Sigmoid colon (tissue), 6 donors: ENCODE measurements at regions not wholly inside any gene's neighbourhood (a gene's known extent, or its start where the extent isn't known, plus 50 kb on each side); places are given as distances from the start of the nearest gene placed in this dataset.

Experiments
- DNase-seq: peaks from one replicate; pipeline ENCODE4 v3.0.0-alpha.2; 2019
- H3K27ac ChIP-seq, 4 donors: fragments of 200-600 bp; sonication (generic); one replicate each; pipeline ENCODE4 v1.5.1; 2016 to 2019; ENCODE audit warnings: mild to moderate bottlenecking in 1 of 4
- H3K27me3 ChIP-seq, 3 donors: fragments of 200-600 bp; sonication (generic); one replicate each; pipeline ENCODE4 v1.5.1; 2019; ENCODE audit warnings: mild to moderate bottlenecking in 1 of 3
- H3K36me3 ChIP-seq, 4 donors: fragments of 200-600 bp; sonication (generic); one replicate each; pipeline ENCODE4 v1.5.1; 2016 to 2019
- H3K4me1 ChIP-seq, 4 donors: fragments of 200-600 bp; sonication (generic); one replicate each; pipeline ENCODE4 v1.5.1; 2017 to 2019
- H3K4me3 ChIP-seq, 4 donors: fragments of 200-600 bp; sonication (generic); one replicate each; pipeline ENCODE4 v1.5.1; 2017 to 2019; ENCODE audit warnings: mild to moderate bottlenecking in 2 of 4, moderate library complexity in 1 of 4
- H3K9me3 ChIP-seq, 4 donors: fragments of 200-600 bp in 3 of 4; sonication (generic) in 3 of 4; one replicate each; pipeline versions ENCODE4 v1.5.1 to v1.6.1; 2013 to 2019
- EP300 ChIP-seq, 4 donors: sonication (generic); formaldehyde crosslinking; IDR thresholded peaks; one replicate each; pipeline ENCODE4 v1.6.1; 2017; ENCODE audit warnings: antibody characterized with exemption in 4 of 4
- POLR2A ChIP-seq, 2 donors: fragments of 450-650 bp; IDR thresholded peaks; one replicate each; pipeline ENCODE4 v1.6.1; 2016; ENCODE audit warnings: antibody characterized with exemption in 2 of 2, mild to moderate bottlenecking in 2 of 2, moderate library complexity in 2 of 2
- POLR2AphosphoS5 ChIP-seq, 4 donors: sonication (generic); formaldehyde crosslinking; IDR thresholded peaks; one replicate each; pipeline ENCODE4 v1.6.1; 2017; ENCODE audit warnings: antibody characterized with exemption in 4 of 4
- WGBS, 2 donors: extraction: QIAGEN DNeasy Blood & Tissue Kit; methylation state at CpG; one replicate each; pipeline ENCODE4 v1.1.7; 2013; 5-methylcytosine and 5-hydroxymethylcytosine counted together
- intact Hi-C: fragments of 100-400 bp; cut with DNase I; formaldehyde crosslinking; loops from one replicate; pipeline ENCODE4 v1.15.1; 2023
- TF ChIP-seq, protein P1 (sequence below), 4 experiments: fragments of 450-650 bp in 3 of 4; fragments of 200-600 bp in 1 of 4; IDR thresholded peaks; one replicate each; pipeline ENCODE4 v1.5.1; 2016 to 2019; ENCODE audit warnings: antibody characterized with exemption in 4 of 4, mild to moderate bottlenecking in 3 of 4, moderate library complexity in 2 of 4
- donor health status: healthy with polysubstance abuse.
- donor health status: healthy.

DNA sequence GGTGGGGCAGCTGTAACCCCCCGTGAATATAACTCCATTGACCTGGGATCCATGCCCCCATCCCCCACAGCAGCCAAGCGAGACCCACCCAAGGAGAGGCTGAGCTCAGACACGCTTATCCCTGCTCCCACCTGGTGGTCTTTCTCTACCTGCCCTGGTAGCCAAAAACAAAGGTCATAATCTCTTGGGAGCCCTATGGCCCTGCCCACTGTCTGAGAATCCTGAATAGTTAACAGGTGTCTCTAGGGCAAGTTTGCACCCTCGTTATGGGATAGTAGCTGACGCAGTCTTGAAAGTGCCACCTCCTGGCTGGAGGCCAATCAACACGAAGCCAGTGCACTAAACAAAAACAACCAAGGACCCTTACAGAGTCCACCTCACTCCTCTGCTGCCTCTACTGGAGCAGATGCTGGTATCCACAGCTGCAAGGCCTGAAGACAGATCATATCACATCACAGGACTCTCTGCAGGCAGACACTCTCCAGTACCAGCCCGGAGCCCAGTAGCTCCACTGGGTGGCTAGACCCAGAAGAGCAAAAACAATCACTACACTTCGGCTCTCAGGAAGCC, 134.3 kb upstream of the C1orf174 start:
- TF ChIP-seq POLR2AphosphoS5 (IDR thresholded peaks at IDR 0.05), result no peak
- TF ChIP-seq POLR2A (IDR thresholded peaks at IDR 0.05), result no peak
- TF ChIP-seq EP300 (IDR thresholded peaks at IDR 0.05), result no peak
- TF ChIP-seq, protein P1, sequence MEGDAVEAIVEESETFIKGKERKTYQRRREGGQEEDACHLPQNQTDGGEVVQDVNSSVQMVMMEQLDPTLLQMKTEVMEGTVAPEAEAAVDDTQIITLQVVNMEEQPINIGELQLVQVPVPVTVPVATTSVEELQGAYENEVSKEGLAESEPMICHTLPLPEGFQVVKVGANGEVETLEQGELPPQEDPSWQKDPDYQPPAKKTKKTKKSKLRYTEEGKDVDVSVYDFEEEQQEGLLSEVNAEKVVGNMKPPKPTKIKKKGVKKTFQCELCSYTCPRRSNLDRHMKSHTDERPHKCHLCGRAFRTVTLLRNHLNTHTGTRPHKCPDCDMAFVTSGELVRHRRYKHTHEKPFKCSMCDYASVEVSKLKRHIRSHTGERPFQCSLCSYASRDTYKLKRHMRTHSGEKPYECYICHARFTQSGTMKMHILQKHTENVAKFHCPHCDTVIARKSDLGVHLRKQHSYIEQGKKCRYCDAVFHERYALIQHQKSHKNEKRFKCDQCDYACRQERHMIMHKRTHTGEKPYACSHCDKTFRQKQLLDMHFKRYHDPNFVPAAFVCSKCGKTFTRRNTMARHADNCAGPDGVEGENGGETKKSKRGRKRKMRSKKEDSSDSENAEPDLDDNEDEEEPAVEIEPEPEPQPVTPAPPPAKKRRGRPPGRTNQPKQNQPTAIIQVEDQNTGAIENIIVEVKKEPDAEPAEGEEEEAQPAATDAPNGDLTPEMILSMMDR (IDR thresholded peaks at IDR 0.05), result no peak
- H3K36me3 ChIP-seq, result no peaks in the 10 kb centered on the region
- DNase-seq, result no peak
- no peaks in the 10 kb centered on the region for H3K4me1 ChIP-seq
- intact Hi-C loops, result no loop called here
- H3K9me3 ChIP-seq, result no peaks in the 10 kb centered on the region
- H3K27me3 ChIP-seq, result peaks cover 0 to 23% (median 15%) of the 10 kb centered on the region in 3 donors
- no peak overlapping the region for H3K4me3 ChIP-seq
- WGBS, 2 donors, result 50 to 67% methylated on average over 8 of the region's 8 CpGs
- no peak overlapping the region for H3K27ac ChIP-seq

- 17 to 36% methylated on average over 5 of the region's 5 CpGs for WGBS, 2 donors
- TF ChIP-seq, protein P1 (IDR thresholded peaks at IDR 0.05), result no peak
- Histone ChIP-seq H3K27ac (no peak overlapping the region), H3K4me3 (no peak overlapping the region), H3K36me3 (no peaks in the 10 kb centered on the region), H3K9me3 (no peaks in the 10 kb centered on the region), H3K27me3 (peaks cover 0 to 23% (median 4%) of the 10 kb centered on the region in 3 donors), H3K4me1 (no peaks in the 10 kb centered on the region)
- DNase-seq, result no peak
- intact Hi-C loops, result no loop called here
These were observed 144.9 kb upstream of the C1orf174 start for GRCh38 chr1:4044967-4045366.

- 22 to 63% methylated on average over 5 of the region's 5 CpGs for WGBS, 2 donors
- DNase-seq, result no peak
These were observed 145.4 kb upstream of the C1orf174 start for GRCh38 chr1:4045397-4046010.

DNA sequence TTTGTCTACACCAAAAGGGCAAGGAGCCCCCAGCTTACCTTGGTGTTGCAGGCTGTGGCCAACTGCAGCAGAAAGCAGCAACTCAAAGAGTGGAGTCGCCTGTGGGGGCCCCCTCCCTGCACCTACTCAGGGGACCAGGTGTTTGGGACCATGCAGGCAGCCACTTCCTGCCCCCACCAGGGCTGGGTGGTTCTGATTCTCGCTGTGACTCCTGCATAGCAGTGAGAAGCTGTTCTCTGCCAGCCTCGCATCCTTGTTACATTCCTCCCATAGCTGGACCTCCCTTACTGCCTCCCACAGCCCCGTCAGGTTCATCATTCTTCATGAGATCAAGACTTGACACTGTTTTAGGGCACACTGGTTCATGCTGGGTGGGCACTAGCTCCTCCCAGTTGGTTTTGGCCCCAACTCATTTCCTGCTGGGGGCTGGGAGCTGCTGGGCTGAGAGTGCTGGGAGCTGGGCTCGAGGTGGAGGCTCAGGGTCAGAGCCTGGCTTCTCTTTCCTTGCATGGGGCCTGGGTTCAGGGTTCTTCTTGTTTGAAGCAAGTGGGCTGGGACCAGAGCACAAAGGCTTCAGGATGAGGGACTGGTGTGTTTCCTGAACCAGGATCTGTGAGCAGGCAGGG, 146.9 kb upstream of the C1orf174 start:
- Histone ChIP-seq H3K27ac (no peak overlapping the region), H3K36me3 (no peaks in the 10 kb centered on the region), H3K4me1 (no peaks in the 10 kb centered on the region), H3K4me3 (no peak overlapping the region), H3K9me3 (no peaks in the 10 kb centered on the region), H3K27me3 (peaks cover 0 to 23% (median 4%) of the 10 kb centered on the region in 3 donors)
- no peak for DNase-seq
- TF ChIP-seq POLR2A (IDR thresholded peaks at IDR 0.05) (no peak), EP300 (IDR thresholded peaks at IDR 0.05) (no peak), POLR2AphosphoS5 (IDR thresholded peaks at IDR 0.05) (no peak)
- TF ChIP-seq, protein P1 (IDR thresholded peaks at IDR 0.05), result no peak
- intact Hi-C loops, result no loop called here
- WGBS, 2 donors, result 50 to 74% methylated on average over 5 of the region's 5 CpGs

More at GRCh38 chr1:4045397-4046010, 145.4 kb upstream of the C1orf174 start:
- H3K36me3 ChIP-seq, result no peaks in the 10 kb centered on the region
- no peak for TF ChIP-seq POLR2A (IDR thresholded peaks at IDR 0.05)
- TF ChIP-seq POLR2AphosphoS5 (IDR thresholded peaks at IDR 0.05), result no peak
- no peak for TF ChIP-seq EP300 (IDR thresholded peaks at IDR 0.05)
- TF ChIP-seq, protein P1 (IDR thresholded peaks at IDR 0.05), result no peak
- intact Hi-C loops, result no loop called here
- H3K9me3 ChIP-seq, result no peaks in the 10 kb centered on the region
- H3K27me3 ChIP-seq, result peaks cover 0 to 23% (median 4%) of the 10 kb centered on the region in 3 donors
- no peak overlapping the region for H3K27ac ChIP-seq
- no peak overlapping the region for H3K4me3 ChIP-seq
- no peaks in the 10 kb centered on the region for H3K4me1 ChIP-seq
